Stimulated activated CD8-positive, alpha-beta memory T cell treated with anti-CD3 and anti-CD28 coated beads, Interleukin-4, amount 100 ng/mL, for 48 hours (primary cell): ENCODE measurements at regions not wholly inside any gene's neighbourhood (a gene's known extent, or its start where the extent isn't known, plus 50 kb on each side); places are given as distances from the start of the nearest gene placed in this dataset.
"Not testable (repeated sequence)": the region's sequence is repeated elsewhere in the genome, so short reads cannot be mapped to it uniquely, and the experiment has no call there.

Experiments used
- DNase-seq: peaks from one replicate; pipeline ENCODE4 v3.0.0-alpha.2; 2020

DNA sequence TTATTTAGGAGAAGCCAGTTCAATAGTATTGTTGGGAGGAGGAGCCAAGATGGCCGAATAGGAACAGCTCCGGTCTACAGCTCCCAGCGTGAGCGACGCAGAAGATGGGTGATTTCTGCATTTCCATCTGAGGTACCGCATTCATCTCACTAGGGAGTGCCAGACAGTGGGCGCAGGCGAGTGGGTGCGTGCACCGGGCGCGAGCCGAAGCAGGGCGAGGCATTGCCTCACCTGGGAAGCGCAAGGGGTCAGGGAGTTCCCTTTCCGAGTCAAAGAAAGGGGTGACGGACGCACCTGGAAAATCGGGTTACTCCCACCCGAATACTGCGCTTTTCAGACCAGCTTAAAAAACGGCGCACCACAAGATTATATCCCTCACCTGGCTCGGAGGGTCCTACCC lies 403.2 kb upstream of the SMIM31 start:
- DNase-seq: not testable (repeated sequence)

DNA sequence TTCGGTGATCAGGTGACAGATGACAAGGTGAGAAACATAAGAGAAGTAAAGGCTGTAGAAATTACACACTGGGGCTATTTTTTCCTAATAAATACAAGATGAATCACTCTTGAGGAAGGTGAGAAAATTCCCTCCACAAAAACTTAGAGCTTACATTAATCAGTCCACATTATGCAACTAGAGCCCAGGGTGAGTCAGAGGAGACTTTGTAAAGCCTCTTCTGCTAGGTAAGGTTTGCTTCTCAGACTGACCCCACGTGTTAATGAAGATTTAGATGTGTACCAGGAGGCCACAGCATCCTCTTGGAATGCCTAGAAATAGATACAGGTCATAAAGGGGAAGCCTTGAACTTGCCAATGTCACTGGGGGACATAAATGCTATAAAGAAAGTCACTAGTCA lies 396.0 kb upstream of the SMIM31 start:
- no peak for DNase-seq

DNA sequence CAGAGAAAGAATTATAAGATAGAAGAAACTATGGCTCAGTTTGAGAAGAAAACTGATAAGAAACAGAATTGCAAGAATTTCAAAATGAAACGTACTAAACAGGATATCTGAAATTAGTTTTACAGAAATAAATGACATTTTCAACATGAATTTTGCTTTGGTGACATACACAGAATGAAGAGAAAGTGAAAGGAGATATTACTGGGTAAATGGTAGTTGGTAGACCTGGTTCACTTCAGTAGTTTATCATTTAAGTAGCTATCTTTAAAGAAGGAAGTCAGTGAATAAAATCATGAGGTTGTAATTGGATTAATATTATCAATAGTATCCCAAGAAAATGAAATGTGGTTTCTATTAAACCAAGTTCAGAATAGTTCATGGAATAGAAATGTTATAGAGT lies 395.5 kb upstream of the SMIM31 start:
- DNase-seq: no peak

DNA sequence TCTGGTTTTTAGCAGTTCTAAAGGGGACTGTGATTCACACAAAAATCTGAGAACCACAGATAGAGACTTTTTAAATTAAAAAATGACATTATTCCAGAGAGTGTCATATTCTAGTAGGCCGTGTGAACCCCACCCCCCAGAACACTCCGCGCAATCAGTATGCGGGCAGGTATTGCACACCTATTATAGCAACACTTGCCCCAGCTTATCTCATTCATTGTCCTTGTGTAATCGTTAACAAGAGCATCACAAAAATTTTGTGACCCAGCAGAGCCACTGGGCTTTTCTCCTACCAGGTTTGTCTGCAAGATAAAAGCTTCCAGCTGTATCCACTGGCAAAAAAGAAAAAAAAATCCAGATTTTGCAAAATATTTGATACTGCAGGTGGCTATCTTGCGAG lies 394.1 kb upstream of the SMIM31 start:
- DNase-seq: no peak

DNA sequence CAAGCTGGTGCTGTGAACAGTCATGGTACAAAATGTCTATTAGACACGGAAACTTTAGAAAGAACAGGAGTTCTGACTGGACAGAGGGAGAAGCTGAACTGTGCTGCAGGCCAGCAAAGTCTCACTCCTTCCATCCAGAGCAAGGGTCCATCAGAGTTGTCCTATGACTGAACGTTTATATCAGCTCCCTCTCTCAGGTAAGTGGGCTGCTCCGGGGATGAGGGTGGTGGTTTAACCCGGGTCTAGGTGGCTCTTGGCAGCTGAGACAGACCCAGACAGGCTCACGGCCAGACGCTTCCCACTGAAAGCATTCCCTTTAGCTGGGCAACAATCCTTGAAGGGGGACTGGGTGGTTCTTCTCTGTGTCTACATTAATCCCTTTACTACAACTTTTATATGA lies 385.0 kb upstream of the SMIM31 start:
- no peak for DNase-seq

DNA sequence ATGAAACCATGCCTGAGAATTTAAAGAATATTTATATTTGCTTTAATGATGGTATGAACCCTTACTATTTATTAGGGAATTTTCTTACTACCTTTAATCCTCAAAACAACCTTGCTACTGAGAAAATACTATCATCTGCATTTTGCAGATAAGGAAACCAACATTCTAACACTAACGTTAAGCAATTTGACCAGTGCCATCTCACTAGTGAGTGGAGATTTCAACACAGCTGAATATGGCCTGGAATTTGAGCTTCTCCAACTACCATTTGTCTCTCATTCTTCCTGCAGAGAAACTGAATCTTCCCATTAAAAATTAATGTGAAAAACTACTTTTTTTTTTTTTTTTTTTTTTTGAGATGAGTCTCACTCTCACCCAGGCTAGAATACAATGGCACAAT lies 380.9 kb upstream of the SMIM31 start:
- no peak for DNase-seq

DNA sequence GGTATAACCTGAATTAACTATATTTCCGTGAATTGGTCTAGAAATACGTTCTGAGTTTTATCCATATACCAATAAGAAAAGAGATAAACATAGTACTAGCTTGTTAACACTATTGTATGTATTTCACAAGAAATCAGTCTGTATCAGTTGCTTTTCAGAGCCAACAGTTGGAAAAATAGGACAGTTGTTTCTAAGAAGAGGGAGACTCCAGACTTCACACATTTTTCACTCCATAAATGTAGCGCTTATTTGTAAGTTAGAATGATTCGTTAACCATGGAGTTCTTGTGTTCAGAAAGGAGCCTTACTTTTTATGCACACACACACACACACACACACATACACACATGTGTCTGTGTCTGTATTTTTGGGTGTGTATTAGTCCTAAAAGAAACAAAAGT lies 376.7 kb upstream of the SMIM31 start:
- no peak for DNase-seq

DNA sequence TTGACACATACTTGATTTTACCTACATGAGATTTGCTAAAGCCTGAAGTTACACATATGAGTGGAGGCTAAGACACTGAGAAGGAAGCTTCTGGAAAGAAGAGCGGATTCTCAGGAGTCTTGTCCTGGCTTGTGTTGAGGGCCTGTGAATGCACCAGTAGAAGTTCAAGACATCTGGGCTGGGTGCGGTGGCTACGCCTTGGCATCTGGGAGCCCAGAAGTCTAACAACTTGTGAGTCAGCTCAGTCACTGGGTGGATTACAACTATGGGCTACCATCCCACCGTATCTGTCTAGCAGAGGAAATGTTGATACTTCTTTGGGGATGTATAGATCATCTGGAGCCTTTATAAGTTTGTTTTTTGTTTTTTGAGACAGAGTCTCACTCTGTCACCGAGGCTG lies 375.6 kb upstream of the SMIM31 start:
- DNase-seq: no peak

DNA sequence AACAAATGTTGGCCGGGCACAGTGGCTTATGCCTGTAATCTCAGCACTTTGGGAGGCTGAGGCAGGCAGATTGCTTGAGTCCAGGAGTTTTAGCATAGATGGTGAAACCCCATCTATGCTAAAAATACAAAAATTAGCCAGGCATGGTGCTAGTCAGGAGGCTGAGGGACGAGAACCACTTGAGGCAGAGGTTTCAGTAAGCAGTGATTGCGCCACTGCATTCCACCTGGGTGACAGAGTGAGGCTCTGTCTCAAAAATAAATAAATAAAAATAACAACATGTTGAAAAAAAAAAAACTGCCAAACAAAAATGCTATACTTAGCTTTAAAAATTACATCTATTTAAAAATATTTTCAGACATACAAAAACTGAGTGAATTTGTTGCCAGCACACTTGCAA lies 374.2 kb upstream of the SMIM31 start:
- no peak for DNase-seq

DNA sequence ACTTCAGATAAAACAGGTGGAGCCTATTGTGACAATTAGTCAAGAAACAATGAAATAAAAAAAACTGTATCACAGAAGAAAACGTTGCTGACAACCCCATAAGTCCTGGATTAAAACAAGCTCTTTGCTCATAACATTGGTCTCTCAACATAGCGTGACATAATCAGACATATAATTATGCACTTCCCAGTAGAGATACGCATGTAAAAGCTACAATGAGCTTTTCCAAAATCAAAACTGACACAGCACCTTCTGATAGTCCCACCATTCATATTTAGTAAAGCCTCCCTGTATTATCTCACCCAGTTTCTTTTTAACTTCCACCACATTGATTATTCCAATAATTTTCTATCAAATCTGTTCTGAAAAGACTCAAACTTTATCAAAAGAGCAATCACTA lies 372.1 kb upstream of the SMIM31 start:
- no peak for DNase-seq

DNA sequence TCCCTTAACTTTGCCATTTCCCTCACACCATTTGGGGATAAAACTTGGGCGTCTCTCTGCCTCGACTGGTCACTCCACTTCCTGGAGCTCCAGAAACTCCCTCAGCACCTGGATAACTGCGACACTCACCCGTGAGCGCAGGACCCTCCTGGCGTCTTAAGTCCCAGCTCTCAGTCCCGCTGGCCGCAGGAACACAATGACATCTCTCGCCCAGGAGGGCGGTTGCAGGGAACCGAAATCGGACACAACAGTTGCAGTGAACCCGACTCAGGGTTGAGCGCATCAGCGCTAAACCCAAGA lies 370.9 kb upstream of the SMIM31 start:
- no peak for DNase-seq

DNA sequence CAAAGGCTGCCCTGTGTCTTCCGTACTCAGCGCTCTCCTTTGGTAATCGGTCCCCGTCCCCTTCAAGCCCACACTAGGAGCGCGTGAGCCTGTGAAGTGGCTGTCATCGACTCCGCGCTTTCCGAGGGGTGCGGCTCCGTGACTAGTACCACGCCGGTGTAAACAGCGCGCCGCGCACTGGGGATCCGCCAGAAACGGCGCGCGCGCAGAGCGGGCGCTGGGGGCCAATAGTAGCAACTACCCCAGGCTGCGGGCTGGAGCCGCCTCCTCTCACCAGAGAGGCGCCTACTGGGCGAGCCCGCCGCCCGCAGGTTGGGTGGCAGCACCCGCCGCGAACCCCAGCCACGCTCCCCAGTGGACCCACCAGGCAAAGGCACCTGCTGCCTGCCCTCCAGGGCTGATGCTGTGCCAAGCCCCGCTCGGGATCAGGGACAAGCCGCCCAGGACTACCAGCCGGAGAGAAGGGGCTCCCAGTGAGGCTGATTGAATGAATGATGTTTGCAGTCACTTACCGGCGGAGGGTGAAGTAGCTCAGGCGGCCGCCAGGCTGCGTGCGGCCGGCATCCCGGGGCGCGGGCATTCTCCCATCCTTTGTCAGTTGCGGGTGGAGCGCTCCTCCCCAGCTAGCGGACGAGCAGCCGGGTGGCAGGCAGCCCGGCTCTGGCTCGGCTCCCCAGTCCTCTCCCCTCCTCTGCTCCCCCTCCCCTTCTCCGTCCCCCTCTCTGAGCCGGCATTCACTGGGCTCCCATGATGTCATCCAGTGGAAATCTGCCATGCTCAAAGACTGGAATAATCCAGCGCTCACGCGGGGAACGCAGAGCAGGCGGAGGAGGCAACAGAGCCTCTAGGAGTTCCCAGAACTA lies 370.3 kb upstream of the SMIM31 start:
- DNase-seq: peak; percentile 25

DNA sequence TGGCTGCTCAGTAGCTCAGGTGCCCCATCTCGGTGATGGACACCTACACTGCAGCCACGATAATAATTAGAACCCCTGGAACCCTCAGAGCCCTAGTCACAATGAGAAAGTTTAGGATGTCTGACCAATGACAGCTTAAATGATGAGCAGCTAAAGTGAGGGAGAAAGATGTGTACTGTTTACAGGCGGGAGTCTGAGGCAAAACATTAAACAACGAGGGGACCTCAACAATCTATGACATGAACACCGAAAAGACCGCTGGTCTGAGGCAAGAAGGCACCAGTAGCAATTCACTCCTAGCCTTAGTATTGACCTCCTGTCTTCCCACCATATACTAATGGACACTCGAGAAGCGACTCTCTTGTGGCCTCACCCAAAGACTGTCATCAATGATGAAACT lies 369.5 kb upstream of the SMIM31 start:
- DNase-seq: no peak

DNA sequence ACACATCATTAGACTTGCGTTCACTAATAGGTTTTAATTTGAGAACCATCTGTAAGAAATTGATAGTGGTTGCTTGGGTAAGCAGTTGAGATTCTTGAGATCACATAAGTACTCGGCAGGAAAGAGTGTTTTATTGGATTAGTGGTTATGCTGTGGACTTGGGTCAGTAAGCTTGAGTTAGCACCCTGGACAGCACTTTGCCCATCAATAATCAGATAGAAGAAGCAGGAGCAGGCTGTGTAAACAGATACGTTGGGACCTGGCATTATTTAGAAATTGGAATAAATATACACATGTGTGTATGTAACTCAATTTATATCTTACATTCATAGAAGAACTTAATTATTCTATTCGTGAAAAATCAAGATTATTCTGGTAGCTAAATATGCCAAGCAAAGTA lies 357.5 kb upstream of the SMIM31 start:
- DNase-seq: no peak

DNA sequence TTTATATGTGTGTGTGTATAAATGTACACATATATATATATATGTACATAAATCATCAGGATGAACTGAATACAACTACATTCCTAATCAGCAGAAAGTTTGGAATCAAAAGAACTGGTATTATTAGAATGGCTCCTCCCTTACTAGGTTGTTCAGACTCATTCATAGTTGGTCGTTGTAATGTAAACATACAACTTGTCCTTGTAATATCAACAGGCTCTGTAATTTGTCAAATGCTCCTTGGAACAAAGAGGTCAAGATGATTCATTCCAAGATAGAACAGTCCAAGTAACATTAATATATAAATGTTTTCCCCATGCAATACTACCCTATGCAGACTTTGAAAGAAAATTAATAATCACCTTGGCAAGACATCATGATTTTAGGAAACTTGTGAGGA lies 351.4 kb upstream of the SMIM31 start:
- no peak for DNase-seq

DNA sequence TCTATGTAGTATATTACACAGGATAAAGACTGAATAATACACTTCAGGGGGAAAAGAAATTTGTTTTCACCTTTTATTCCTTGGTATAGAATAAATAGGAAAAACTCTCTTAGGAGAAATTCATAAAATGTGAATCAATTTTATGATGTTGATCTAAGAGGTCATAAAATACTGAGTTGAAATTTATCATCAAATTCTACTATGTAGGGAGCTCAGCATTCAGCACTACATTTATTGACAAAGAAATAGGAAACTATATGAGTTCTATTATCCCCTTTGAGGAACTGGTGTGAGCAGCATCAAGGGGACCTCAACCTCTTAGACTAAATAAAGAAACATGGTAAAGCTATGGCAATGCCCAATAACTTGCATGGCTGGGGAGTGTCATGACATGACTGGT lies 348.2 kb upstream of the SMIM31 start:
- no peak for DNase-seq

DNA sequence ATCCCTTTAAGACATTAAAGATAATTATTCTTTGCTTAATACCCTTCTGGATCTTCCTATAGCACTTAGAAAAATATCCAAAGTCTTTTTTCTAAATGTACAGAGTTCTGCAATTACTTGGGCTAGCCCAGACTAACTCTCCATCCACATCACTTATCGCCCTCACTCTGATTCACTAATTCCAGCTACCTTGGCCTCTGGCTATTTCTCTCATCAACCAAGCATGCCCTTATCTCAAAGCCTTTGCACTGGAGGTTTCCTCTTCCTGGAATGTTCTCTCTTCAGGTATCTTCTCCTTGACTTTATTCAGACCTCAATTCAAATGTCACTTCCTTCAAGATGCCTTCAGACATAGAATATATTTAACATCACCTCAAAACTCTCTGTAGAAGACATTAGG lies 345.1 kb upstream of the SMIM31 start:
- DNase-seq: no peak

DNA sequence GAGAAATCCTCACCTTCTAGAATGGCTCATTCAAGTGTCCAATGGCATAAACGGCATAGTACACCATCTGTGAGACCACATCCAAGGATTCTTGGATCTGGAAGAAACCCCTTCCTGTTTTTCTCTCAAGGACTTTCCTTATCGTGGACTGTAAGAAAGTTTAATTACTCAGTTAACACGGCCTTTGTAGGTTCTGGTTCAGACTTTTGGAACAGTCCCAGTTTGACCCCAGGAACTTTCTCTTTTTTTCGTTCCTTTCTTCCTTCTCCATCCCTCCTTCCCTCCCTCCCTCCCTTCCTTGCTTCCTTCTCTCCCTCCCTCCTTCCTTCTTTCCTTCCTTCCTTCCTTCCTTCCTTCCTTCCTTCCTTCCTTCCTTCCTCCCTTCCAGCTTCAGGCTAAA lies 343.5 kb upstream of the SMIM31 start:
- DNase-seq: no peak

DNA sequence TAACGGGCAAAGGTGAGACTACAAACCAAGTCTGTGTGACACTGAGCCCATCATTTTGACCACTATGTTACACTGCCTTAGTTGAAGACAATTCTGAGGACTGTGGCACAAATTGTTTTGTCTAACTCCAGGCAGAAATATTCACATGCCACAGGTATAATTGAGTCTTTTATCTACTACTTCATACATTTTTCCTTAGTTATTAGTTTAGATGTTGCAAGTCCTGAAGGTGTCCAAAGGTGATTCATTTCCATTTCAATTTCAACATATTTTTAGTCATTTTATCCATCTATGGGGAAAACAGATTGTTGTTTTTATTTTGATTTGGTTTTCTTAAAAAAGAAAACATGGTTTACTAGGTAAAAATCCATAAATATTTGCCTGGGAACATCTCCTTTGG lies 341.7 kb upstream of the SMIM31 start:
- DNase-seq: no peak

DNA sequence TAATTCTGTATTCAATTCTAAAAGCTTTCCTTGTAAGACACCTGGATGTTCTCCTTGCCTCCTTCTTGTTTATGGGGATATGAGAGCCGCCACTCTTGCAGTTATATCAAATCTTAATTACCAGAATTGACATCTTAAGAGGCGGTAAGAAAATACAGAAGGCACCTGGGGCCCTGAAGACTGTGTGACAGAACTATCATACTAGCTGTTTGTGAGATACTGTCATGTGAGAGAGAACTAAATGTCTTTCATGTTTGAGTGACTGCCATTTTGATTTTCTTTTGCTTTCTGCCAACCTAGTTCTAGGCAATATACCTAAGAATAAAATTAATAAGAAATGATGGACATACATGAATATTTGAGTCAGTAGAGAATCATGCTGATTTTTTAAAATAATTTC lies 340.2 kb upstream of the SMIM31 start:
- no peak for DNase-seq

DNA sequence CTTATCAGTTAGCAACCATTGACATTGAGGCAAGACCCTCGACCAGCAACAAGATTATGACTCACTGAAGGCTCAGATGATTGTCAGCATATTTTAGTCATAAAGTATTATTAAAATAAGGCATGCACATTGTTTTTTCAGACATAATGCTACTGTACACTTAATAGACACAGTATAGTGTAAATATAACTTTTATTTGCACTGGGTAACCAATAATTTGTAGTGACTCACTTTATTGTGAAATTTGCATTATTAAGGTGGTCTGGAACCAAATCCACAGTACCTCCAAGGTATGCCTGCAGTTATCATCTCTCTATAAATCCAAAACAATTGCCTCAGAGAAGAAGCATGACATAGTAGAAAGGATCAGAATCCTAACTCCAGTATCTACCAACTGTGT lies 330.1 kb upstream of the SMIM31 start:
- DNase-seq: no peak

DNA sequence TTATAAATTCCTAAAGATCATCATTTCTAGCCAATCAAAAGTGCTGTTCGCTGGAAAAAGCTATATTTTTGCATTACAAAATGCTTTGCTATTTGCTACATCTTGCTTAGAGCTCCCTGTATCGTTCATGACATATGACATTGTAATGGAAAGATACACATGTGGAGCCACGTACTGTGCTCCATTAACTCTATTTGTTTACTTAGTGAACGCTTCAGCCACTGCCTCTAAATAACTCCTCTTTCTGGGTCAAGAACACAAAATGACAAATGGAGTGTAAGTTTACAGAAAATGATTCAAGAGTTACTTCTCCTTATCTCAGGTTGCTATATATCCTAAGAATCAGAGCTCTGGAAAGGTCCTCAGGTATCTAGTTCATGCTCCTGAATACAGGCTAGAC lies 329.1 kb upstream of the SMIM31 start:
- DNase-seq: no peak

DNA sequence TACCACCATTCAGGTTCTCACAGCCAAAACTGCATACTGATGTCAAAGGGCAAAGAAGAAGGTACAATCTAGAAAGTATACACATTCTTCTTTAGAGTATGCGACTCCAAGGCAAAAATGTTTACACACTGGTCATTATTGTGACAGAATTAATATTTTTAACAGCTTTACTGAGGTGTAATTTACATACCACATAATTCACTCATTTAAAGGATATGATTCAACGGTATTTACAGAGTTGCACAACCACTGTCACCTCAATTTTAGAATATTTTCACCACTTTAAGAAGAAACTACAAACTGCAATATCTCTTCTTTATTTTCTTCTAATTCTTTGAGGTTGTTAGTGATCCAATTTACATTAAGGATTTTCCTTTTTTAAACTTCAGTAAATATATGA lies 325.4 kb upstream of the SMIM31 start:
- no peak for DNase-seq

DNA sequence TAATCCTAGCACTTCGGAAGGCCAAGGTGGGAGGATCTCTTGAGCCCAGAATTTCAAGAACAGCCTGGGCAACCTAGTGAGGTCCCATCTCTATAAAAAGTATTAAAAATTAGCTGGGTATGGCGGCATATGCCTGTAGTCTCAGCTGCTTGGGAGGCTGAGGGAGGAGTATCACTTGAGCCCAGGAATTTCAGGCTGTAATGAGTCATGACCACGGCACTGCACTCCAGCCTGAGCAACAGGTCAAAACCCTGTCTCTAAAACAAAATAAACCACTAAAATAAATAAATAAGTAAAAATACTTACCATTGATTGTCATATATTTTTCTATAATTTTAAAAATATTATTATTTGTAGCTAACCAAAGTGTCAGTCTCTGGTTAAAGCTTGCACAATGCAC lies 315.6 kb upstream of the SMIM31 start:
- no peak for DNase-seq

DNA sequence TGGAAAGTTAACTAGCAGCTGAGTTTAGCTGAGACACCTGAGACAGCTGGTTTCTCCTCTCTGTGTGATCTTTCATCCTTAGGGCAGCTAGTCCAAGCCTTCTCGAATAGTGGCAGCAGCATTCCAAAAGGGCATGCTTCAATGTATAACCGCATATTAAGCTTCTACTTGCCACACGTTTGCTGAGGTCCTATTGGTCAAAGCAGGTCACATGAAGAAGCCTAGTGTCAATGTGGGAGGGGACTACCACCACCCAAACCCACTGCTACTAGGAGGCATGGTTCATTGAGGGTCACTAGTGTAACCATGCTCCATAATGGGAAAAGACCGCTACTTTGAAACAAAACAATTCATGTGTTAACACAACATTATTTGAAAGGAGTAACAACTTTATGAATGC lies 314.9 kb upstream of the SMIM31 start:
- no peak for DNase-seq

DNA sequence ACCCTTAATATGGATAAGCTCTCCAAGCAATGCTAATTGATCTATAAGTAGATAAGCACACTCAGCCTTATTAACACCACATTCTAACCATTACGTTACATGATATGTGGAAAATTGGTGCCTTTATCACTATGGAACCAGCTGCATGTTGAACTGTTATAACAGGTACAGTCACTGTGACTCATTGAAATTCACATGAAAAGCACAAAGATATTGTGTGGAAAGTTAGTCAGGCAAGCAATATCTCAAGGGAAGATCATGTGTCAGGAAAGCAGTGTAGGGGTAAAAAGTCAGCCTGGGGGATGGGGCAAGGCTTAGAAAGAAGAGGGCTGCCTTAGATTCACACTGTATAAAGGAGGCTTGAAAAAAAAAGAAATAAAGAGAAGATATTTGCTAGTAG lies 313.7 kb upstream of the SMIM31 start:
- DNase-seq: no peak
